ENCODE measurements at regions not wholly inside any gene's neighbourhood (a gene's known extent, or its start where the extent isn't known, plus 50 kb on each side); places are given as distances from the start of the nearest gene placed in this dataset.

DNA sequence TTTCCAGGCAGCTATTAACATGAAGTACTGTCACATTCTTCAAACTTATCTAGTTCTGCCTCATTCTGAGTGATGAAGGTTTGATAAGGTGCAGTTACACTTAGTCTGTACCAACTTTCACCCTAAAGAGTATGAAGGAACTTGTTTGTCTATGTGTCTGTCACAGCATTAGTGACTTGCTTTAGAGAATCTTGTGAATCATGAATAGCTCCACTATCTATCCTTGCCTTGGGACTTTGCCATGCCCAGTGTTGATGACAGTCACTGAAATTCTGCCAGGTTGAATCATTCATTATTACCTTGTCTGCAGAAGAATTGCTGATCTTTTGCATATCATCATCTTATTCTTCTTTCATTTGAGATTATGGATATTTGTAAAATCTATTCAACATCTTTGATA is 50.9 kb upstream of the A1CF start:
- DNase-seq: no peak

DNA sequence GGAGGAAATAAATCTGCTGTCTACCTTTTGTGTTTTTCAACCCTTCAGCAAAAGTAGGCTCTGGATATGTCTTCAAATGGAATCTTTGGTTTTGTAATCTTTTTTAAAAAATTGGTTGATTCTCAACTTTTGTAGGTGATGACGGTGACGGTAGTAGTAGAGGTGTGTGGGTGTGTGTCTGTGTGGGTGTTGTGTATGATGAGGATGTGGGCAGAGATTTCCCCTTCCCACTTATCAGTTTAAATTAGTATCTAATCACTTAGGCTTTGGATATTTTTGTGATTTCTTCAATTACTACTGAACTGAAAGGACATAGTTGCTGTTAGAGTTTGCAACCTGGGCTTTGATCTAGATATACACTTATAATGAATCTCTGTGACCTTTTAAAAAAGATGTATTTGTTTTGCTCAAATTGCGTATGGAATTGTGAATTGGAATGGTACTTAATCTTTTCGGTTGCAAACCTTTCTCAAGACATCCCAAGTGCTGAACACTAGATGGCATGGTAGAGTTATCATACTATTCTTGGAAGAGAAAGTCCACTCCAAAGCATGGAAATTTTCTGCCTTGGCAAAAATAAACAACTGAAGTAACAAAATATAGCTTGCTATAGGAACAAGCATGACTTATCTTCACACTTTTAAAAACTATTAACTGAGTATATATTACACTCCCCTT is 51.9 kb upstream of the A1CF start:
- no peak for DNase-seq

DNA sequence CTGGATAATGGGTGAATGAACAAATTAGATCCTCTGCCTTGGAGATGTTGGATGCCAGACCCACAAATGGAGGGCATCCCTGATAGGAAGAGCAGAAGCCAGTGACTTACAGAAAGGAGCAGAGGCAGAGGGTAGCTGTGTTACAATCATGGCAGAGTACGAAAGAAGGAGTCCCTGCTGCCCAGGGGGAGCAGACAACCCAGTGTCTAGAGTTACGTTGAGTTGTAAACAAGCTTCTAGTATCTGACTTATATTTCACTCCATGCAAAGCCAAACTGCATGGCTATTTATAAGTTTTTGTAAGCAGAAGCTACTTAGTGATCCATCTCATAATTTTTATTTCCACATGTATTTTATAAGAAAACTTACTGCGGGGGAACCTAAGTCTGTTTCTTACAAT is 56.2 kb upstream of the A1CF start:
- DNase-seq: no peak

DNA sequence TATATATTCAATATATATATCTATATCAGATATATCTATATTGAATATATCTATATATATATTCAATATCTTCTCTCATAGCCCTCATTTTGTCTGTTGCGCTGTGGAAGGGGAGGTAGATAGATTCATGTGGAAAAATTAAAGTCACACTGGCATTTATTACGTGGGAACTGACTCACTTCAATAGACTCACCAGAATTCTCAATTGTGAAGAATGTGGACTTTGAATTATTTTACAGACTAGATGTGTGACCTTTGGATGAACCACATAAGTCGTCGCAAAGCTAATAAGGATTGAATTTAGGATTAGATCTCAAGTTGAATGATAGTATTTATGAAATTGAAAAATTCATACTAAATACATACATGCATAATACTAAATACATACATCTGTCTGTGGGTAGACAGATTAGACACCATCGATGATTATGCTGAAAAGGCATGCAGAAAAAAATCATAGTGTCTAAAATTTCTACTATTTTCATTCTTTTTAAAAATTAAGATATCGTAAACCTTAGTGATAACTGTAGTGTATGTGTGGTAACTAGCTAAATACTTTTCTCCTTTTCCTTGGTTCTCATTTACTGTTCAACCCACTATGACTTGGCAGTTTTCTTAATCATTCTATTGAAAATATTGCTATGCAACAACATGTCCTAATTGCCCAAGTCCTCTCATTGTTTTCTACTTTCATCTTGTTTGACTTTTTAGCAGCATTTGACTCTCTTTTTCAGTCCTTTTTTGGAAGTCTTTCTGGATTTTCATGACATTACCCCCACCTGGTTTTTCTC is 61.8 kb upstream of the A1CF start:
- no peak for DNase-seq

DNA sequence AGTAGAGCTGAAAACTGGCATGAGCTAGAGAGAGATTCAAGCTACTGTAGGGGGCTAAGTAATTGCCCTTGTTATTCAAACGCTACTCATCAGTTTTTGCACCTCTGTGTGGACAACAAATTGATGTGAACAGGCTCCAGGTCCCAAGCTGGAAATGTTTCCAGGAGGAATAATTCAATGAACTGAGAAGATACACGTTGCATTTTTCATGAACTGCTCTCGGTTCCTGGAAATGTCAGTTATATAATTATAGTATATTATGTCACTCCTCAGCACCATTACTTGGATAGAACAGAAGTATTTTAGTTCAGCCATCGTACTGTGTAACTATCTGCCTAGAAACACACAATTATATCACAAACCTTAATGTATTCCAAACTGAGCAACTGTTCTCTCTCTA is 65.9 kb upstream of the A1CF start:
- no peak for DNase-seq

DNA sequence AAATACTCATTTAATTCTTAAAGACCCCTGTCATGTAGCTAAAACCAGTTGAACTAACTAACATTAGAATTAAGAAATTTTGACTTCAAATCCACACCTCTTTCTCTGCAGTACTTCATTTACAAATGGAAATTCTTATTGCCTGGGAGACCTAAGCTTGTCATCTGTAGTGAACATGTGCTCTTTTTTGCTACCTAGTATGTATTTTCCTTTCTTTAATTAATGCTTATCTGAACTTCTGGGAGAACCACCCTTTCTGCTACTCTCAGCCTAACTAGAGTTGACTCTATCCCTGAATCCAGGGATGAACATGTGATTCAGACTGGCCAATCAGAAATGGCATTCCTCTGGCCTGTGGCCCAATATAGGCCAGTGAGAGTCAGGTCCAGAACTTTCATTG is 75.9 kb upstream of the A1CF start:
- no peak for DNase-seq

DNA sequence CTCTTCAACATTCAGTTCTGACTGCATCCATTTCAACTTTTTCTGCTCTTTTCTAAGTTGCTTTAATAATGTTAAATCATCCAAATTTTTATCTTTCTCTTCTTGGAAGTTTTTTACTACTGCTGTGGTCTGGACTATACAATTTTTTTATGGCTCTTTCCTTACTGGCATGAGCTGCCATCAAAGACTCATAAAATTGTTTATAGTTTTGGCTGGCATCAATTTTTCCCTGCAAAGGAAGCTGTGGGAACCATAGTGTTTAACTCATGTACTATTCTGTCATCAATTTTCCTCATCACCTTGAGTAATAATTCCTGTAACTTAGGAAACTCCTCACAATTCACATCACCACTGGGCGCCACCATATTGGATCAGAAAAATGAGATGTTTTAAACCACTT is 77.6 kb upstream of the A1CF start:
- no peak for DNase-seq

DNA sequence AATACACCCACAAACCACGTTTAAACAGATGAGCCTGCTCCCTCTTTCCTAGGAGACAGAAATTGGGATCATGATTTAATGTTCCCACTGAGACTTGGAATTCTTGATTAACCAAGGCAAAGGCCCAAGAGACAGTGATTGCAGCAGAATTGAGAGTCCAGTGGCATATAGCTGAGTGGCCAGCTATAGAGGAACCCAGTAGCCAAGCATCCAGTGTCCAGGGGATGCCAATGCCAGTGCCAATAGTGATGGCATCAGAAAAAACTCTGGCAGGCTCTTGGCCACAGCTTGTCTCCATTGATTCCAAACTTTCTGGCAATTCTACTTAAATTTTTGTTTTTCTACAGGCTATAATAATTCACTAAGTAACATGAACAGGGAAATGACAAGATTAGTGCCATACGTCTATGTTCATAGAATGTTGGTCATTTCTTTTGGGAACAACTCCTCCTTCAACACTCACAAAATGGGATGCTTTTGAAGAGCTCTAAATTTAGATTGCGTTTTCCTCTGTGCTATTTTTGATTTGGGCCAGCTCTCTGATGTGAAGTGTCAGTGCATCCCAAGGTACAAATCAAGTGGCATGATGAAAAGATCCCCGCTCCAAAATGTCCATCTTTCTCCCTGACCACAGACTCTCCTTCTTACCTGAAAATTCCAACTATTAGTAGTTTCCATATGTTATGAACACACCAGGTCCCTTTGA is 83.1 kb upstream of the A1CF start:
- DNase-seq: no peak

DNA sequence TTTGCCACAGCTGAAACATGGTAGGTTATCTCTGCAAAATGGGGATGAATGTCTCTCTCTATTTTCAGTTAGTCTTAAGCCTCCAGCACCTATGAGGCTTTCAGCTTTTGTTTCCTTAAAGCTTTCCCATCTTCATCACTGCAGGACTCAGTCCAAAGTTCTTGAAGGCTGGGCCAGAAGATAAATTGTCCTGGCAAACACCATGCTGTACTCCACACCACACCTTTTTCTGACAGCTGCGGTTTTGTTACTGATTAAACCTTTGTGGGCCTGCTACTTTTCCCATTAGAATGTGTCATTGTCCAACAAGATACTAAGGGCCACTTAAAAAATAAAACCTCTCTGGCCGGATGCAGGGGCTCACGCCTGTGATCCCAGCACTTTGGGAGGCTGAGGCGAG is 87.2 kb upstream of the A1CF start:
- no peak for DNase-seq

DNA sequence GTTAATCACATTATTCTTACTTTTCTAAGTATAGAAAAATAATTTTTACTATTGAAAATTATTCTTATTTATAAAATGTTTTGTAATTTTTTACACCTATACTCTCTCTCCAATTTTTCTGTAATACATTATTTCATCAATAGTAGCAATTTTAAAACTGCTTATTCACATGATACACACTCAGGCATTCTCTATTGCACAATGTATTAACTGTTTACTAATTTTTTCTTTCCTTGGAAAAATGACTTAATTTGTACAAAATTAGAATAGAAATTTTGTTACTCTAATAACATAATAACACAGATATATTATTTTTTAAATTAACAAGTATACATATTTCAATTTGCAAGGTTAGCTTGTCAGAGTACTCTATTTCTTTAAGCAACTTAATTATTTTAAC is 92.9 kb upstream of the PRKG1 start:
- no peak for DNase-seq

DNA sequence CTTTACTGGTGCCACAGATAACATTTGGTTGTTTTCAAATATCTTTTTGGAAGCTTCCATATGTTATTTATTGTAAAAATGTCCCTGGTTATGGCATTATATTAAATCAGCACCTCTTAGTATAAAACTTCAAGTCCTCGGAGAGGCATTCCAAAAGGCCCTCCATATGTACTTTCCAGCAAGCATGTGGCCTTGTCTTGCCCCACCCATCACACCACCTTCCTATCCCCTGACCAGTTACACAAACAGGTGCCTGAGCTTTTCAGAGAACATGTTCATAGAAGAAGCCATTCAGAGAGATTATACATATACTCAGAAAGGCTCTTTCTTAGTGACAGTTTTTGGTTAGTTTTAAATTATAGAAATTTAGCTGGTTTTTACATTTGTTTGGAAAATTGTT is 92.4 kb upstream of the PRKG1 start:
- no peak for DNase-seq

DNA sequence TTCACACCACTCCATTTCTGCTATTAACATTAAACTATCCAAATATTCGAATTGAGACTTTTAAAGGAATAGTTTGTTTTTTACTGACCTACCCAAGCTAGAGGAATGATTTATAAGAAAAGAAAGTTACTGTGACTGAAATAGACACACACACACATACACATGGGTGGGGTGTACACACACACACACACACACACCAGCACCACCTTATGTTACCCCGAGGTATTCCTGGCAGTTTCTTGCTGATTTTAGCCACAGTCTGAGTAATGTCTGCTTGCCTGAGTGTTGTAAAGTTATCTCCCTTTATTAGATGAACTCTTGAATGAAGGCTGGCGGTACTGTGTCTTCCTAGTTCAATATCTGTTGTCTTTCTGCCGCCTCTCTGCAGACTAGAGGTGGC is 91.3 kb upstream of the PRKG1 start:
- no peak for DNase-seq

DNA sequence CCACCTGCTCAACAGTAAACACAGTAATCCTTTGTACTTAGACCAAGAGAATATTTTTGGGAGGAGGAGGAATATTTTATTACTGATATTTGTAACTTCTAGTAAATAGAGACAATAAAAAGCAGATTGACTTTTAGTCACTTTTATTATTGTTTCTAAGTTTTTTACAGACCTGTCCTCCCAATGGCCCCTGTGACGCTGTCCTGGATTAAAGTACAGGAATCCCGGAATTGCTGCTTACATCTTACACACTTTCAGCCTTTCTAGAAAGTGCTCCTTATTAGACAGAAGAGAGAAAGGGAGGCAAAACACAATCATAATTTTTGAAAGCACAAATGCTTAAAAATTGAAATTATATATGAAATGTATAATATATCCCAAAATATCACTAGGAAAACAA is 86.4 kb upstream of the PRKG1 start:
- no peak for DNase-seq

DNA sequence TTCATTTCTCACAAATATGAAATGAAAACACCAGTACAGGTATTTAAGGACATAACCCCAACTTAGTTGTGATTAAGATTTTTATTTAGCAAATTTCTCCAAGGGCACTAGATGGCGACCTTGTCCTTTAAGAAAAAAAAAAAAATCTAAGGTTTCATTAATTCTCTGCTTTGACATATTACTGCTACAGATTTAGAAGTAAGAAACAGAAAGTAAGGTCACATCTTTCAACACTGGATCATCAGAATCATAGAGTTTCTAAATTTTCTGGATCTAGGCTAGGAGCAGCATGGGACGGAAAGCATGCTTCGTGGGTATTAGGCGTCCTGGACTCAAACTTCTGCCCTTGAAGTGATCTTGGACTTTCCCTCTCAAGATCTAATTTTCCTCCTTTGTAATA is 85.5 kb upstream of the PRKG1 start:
- DNase-seq: no peak

DNA sequence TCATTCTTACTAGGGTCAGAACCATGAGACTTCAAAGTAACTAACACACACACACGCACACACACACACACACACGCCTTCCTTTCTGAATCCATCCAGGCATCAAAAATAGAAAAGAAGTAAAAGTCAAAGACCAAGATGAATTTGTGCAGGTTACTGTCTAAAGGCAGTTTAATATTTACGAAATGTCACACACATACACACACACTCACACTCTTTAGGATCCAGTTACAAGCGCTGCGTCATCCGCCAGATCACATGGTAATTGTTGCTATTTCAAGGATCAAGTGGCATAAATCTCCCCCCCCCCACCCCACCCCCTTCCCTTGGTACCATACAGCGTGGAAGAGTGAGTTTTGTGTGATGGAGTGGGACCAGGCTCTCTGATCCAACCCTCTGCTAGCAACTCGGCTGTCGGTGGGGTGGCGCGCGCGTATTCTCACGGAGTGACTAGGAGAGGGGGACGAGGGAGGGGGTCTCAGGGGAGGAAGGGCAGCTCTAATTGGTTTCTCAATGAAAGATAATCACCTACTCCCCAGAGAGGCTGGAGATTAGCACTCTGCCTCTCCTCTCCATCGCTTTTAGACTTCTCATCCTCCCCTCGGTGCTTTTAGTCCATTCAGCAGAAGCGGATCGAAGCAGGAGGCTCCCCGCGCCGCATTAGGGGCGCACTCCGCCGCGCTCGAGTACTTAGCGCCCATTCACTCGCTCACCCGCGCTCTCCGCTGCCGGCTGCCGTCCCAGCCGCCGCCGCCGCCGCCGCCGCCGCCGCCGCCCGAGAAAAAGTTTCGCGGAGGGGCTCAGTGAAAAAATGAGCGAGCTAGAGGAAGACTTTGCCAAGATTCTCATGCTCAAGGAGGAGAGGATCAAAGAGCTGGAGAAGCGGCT is 83.5 kb upstream of the PRKG1 start:
- DNase-seq: peak in 1 of 5 experiments; percentile 12

DNA sequence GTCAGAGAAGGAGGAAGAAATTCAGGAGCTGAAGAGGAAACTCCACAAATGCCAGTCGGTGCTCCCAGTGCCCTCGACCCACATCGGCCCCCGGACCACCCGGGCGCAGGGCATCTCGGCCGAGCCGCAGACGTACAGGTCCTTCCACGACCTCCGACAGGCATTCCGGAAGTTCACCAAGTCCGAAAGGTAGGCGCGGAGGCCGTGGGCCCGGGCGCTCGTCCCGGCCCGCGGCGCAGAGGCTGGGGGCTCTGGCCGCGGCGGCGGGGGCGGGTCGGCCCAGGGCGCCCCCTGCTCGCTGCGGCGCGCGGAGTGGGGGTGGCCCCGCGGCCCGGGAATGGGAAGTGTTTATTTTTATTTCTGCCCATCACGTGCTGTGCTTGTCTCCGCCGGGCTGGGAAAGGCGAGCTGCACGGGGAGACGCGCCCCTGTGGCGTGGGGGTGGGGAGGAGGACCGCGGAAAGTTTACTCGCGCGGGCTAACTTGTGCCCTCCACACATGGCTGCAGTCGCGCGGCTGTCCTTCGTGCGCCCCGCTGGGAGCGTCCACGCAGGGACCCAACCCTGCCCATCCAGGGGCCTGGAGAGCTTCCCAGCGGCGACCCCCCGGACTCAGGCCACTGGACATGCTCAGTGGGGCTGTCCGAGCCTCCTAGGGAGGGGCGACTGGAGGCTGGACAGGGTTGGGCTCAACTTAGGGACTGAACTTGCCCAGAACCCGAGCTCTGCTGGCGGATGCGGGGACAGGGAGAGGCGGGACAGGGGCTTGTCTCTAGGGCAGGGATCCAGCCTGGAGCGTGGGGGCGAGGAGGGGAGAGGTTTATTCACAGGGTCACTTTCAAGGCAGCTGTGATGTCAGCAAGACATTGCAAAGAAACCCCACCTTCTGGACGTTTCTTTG is 82.6 kb upstream of the PRKG1 start:
- no peak for DNase-seq

DNA sequence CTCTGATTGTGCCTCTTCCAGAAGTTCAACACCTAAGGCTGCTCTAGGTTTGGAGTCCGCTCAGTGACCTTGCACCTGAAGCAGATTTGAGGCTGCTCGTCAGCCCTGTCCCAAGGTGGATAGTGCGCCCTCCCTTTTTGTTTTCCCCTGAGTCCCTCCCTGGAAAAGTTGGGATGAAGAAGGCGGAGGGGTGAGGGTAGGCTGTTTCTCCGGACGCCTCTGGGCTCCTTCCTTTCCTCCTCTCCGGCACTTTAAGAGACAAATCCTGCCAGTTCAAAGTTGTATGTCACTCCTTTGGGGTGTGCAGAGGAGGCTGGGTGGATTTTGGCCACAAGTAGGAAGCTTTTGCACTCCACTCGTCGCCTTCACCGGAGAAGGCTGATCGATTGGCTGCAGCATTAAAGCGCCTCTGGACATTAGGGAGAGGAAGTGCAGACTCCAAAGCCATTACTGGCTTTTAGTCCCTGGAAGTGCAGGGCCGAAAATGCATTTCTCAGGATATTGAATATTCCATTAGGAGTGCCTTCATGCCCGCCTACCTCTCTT is 81.9 kb upstream of the PRKG1 start:
- DNase-seq: no peak

DNA sequence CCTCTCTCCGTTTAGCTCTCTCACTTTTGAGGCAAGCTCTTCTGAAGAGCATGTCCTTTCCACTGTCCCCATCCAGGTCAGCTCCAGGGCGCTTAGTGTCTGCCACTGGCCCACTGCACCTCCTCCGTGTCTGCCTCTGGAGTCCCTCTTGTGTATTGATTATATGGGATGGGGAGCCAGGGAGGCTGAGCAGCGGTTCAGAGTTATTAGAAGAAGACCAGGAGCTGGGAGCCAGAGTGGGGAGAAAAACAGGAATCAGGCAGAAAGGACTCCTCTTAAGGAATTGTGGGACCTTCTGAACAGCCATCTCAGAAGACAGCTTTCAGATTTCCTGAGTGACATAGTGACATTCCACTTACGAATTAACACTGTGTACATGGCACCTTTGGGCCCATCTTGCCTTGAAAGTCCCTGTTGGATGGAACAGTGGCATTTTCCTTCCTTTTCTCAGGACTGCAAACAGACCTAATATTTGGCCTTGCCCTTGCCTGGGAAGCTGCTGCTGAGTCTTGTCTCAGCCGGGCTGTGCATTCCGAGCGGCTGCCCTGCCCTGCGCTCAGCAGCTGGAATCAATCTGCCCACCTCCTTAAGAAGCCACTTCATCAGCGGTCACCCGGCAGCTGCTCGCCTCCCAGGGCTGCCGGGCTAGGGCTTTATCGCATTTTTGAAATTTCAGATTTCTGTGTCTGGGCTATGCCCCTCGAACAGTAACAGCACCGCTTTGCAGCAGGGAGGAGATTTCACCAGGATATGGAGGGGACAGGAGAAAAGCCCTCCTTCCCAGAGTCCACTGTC is 81.1 kb upstream of the PRKG1 start:
- no peak for DNase-seq

DNA sequence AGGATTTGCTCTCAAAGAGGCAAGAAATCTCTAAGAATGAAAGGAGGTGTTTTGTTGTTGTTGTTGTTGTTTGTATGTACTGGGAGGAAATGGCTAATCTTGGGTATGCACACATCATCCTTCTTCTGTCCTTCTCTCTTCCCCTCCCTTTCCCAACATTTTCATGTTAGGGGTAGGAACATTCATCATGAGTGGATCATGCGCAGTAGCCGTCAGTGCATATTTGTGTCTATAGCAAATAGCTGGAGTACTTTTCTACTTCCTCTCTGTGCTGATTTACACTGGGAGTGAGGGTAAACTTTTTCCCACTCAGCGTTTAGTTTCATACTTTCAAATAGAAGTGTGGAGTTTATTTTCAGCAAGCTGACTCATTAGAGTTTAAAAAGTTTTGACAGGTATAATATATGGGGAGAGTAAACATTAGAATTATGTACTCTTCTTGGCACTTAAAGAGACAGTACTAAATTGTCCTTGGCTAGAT is 80.5 kb upstream of the PRKG1 start:
- no peak for DNase-seq

DNA sequence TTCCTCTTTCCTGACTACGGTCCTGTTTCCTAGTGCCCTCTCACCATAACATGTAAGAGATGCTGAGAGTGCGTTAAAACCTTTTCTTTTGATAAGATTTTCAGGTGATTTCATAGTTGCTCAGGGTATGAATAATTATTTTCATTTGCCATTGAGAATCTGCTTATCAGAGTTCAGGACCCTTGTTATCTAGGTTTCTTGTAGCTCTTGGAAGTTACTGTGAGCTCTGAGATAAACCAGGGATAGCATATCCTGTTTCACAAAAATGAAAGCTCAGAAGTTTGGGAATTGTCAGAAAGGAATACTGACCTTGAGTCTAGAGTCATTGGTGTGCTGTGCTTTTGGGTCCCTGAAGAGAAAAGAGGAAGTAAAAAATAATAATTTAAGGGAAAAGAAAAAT is 76.8 kb upstream of the PRKG1 start:
- no peak for DNase-seq

DNA sequence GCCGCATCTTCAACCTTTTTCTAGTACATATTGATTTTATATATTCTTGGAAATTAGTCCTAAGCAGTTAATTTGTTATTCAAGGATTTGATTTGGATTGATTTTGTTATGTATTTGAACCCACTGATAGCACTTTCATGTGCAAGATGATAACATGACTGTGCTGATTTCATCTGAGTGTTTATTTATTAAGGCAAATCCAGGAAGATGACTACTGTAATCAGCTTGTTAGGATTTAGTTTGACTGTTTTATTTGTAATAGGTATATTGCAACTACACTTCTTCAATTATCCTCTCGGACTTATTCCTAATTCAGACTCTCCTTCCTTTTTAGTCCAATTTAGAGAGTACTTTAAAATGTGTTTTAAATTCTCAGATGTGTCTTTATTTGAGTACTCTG is 75.1 kb upstream of the PRKG1 start:
- DNase-seq: no peak

All from T-helper 2 cell (primary cell).